ENCODE measurements at regions not wholly inside any gene's neighbourhood (a gene's known extent, or its start where the extent isn't known, plus 50 kb on each side); places are given as distances from the start of the nearest gene placed in this dataset.

- TF ChIP-seq CTCF (IDR thresholded peaks at IDR 0.05) (no peak), POLR2A (IDR thresholded peaks at IDR 0.05) (no peak)
These were observed 488.0 kb upstream of the RGS6 start for GRCh38 chr14:71444030-71444822.

Measured in lower leg skin (tissue), 3 donors.